NT2/D1 (cell line): ENCODE measurements at regions not wholly inside any gene's neighbourhood (a gene's known extent, or its start where the extent isn't known, plus 50 kb on each side); places are given as distances from the start of the nearest gene placed in this dataset.

ENCODE experiments used
- DNase-seq: peaks from one replicate; pipeline ENCODE4 v3.0.0-alpha.2; 2011; ENCODE audit warnings: low read depth, low spot score
- H3K27me3 ChIP-seq: 2 replicates; pipeline ENCODE4 v1.6.0; 2011; ENCODE audit warnings: mild to moderate bottlenecking; ENCODE audit not compliant: insufficient read length, insufficient read depth
- H3K36me3 ChIP-seq: 2 replicates; pipeline ENCODE4 v1.6.1; 2011; ENCODE audit warnings: mild to moderate bottlenecking, low read length, mixed read lengths; ENCODE audit not compliant: insufficient read depth, insufficient read length
- H3K4me1 ChIP-seq: 2 replicates; pipeline ENCODE4 v1.5.1; 2011; ENCODE audit not compliant: insufficient read depth, insufficient read length
- H3K4me3 ChIP-seq: 2 replicates; pipeline ENCODE4 v1.5.1; 2011; ENCODE audit warnings: low read depth; ENCODE audit not compliant: insufficient read length
- H3K9ac ChIP-seq: 2 replicates; pipeline ENCODE4 v1.6.0; 2011; ENCODE audit warnings: low read depth; ENCODE audit not compliant: insufficient read length
- H3K9me3 ChIP-seq: 2 replicates; pipeline ENCODE4 v1.5.1; 2011; ENCODE audit warnings: mild to moderate bottlenecking, low read length; ENCODE audit not compliant: insufficient read depth
- SUZ12 ChIP-seq: IDR thresholded peaks from 2 replicates; pipeline ENCODE4 v1.6.1; 2011; ENCODE audit not compliant: insufficient read length, insufficient read depth; ENCODE audit errors: extremely low read depth
- YY1 ChIP-seq: IDR thresholded peaks from 2 replicates; pipeline ENCODE4 v1.6.1; 2011; ENCODE audit not compliant: insufficient read length, insufficient read depth
- ZNF274 ChIP-seq: IDR thresholded peaks from 2 replicates; pipeline ENCODE4 v1.6.1; 2011; ENCODE audit warnings: mild to moderate bottlenecking, low read depth, low read length

DNA sequence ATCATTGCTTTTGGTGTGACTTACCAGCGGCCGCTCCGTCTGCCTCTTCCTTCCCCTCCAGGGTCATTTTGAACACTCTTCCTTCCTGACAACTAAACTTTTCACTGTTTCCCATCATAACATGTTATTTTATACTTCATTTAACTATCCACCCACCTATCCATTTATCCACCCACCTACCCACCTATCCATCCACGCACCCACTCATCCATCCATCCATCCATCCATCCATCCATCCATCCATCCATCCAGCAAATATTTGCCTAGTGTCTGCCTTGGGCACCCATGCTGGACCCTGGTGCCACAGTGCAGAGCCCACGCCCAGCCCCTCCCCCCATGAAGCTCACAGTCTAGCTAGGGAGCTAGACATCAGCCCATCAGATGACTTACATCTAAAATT is 254.9 kb downstream of the TLE3 start:
- H3K27me3 ChIP-seq, result no peaks in the 10 kb centered on the region

DNA sequence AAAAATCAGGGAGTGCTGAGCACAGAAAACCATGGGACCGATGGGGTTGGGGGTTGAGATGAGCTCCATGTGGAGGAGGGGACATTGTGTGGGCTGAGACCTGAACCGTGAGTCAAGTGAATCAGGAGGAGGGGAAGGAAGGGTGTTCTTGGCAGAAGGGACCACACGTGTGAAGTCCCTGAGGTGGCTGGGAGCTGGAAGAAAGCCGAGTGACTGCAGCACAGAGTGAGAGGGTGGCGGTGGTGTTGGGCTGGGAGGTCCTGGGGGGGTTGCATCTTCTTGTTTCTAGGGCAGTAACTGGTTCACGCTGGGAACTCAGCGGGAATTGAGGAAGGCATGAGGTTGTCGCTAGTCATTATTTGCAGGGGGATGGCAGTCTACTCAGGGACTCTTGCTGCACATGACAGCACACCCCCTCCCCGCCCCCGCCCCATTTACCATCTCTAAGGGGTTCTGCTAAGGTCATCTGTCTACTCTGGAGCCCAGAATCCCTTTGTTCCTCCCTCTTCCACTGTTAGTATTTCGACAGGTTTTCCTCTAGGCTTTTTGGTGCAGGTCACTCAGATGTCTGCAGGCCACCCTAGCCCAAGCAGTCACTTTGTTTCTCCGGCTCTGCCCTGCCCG is 254.3 kb downstream of the TLE3 start:
- Histone ChIP-seq H3K4me3 (no peak overlapping the region), H3K9ac (no peak overlapping the region), H3K9me3 (no peaks in the 10 kb centered on the region), H3K4me1 (no peaks in the 10 kb centered on the region), H3K27me3 (no peaks in the 10 kb centered on the region), H3K36me3 (no peaks in the 10 kb centered on the region)
- no peak for DNase-seq
- TF ChIP-seq SUZ12, result no peak
- TF ChIP-seq ZNF274, result no peak
- TF ChIP-seq YY1, result no peak

More for the DNA sequence above, 254.9 kb downstream of the TLE3 start:
- no peak overlapping the region for H3K4me3 ChIP-seq
- peaks cover 1% of the 10 kb centered on the region for H3K4me1 ChIP-seq
- no peaks in the 10 kb centered on the region for H3K36me3 ChIP-seq
- no peak overlapping the region for H3K9ac ChIP-seq
- no peak for DNase-seq
- H3K9me3 ChIP-seq, result no peaks in the 10 kb centered on the region
- TF ChIP-seq YY1, result no peak
- no peak for TF ChIP-seq SUZ12
- TF ChIP-seq ZNF274, result no peak

DNA sequence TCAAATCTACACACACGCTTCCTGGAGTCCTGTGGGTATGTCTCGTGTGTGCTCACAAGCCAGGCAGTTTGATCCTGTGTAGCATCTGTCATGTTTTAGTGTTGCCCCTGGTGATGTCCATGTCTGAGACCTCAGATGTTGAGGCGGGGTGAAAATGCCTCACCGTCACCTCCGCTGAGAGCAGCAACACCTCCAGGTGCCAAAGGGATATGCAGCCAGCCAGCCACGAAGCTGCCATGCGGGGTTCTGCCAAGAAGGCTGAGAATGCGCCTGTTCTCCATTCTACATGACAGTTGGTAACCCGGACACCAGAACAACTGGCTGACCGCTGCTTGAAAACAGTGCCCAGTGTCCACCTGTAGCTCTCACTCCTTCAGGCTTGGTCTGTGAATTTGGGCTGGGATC is 253.8 kb downstream of the TLE3 start:
- Histone ChIP-seq H3K4me3 (no peak overlapping the region), H3K27me3 (no peaks in the 10 kb centered on the region), H3K4me1 (no peaks in the 10 kb centered on the region), H3K36me3 (no peaks in the 10 kb centered on the region), H3K9ac (no peak overlapping the region), H3K9me3 (no peaks in the 10 kb centered on the region)
- no peak for DNase-seq
- no peak for TF ChIP-seq YY1
- TF ChIP-seq SUZ12, result no peak
- TF ChIP-seq ZNF274, result no peak

DNA sequence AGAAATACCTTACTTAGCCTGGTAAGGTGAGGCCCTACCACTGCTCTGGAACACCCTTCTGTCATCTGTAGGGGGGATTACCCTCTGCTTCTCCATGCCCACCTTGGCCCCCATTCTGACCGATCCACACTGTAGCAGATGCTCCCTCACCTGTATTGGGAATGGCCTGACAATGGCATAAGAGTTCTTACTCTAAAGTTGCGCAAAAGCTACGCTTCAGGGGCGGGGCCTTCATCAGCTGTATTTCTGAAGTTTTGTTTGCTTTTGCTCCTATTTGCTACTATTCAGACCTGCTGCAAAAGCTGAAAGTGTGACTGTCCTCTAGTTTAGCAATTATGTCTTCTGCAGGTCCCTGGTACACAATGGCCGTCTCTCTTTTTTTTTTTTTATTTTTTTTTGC is 252.6 kb downstream of the TLE3 start:
- Histone ChIP-seq H3K4me3 (no peak overlapping the region), H3K9me3 (no peaks in the 10 kb centered on the region), H3K9ac (no peak overlapping the region), H3K4me1 (no peaks in the 10 kb centered on the region), H3K27me3 (no peaks in the 10 kb centered on the region), H3K36me3 (no peaks in the 10 kb centered on the region)
- no peak for TF ChIP-seq ZNF274
- TF ChIP-seq SUZ12, result no peak
- no peak for TF ChIP-seq YY1
- DNase-seq, result no peak

DNA sequence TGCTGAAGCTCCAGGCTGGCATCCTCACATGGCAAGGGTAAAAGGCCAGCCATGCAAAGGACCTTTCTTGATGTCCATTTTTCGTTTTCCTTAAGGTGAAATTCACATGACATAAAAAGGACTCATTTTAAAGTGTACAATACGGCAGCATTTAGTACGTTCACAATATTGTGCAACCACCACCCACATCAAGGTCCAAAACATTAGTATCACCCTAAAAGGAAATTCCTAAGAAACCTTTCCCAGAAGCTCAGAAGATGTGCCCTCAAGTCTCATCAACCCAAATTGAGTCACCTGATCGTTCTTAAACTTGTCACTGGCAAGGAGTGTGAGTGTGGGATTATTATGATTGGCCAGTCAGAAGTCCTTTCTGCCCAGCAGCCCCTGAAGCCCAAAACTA is 250.1 kb downstream of the TLE3 start:
- no peak for DNase-seq
- Histone ChIP-seq H3K9me3 (no peaks in the 10 kb centered on the region), H3K36me3 (no peaks in the 10 kb centered on the region), H3K4me1 (peaks cover 4% of the 10 kb centered on the region), H3K27me3 (no peaks in the 10 kb centered on the region), H3K4me3 (no peak overlapping the region), H3K9ac (no peak overlapping the region)
- TF ChIP-seq YY1 (no peak), SUZ12 (no peak), ZNF274 (no peak)

DNA sequence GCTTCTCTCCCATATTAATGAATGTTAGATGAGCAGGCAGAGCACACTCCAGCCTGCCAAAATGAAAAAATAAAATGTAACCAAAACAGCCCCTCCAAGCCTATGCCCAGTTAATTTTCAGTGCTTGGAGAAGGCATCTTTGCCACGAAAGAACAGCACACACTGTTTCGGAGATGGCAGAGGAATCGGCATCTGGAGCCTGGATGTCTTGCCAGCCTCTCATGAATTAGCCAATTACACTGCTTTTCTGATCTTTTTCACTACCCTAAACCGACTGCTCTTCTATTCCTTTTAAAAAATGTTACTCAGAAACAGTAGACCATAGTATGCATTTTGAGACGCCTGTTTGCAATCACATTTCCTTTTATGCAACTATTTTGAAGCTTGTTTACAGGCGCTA is 249.6 kb downstream of the TLE3 start:
- Histone ChIP-seq H3K36me3 (no peaks in the 10 kb centered on the region), H3K4me1 (peaks cover 6% of the 10 kb centered on the region), H3K27me3 (no peaks in the 10 kb centered on the region), H3K4me3 (no peak overlapping the region), H3K9me3 (no peaks in the 10 kb centered on the region), H3K9ac (no peak overlapping the region)
- no peak for DNase-seq
- no peak for TF ChIP-seq SUZ12
- no peak for TF ChIP-seq YY1
- no peak for TF ChIP-seq ZNF274

DNA sequence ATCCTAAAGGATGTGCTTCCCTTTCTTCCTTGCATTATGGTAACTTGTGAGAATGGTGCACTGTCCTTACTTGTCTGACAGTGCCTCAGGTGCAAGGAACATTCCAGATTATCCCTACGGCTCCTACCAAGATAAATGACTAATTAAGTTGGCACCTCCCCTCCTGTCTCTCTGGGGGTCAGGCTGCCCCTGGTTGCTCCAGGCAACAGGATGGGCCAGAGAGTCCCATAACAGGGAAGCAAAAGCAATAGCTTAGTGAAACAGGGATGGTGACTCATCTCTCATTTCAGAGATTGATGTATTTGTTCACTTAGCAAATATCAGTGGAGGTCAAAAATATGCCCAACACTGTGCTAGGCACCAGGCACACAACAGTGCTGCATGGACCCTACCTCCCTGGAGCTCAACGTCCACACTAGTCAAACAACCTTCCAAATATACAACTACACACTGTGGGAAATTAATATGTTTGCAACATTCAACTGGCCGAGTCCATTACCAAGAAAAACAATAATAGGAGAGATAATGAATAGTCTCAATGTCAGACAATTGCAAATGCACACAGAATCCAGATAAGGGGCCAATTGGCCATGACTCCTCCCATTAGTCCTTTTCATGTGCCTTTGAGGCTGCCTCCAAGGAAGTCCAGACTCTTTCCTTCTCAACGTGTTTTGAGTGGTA is 249.0 kb downstream of the TLE3 start:
- no peak for DNase-seq
- no peaks in the 10 kb centered on the region for H3K27me3 ChIP-seq
- no peak for TF ChIP-seq ZNF274
- TF ChIP-seq YY1, result no peak
- TF ChIP-seq SUZ12, result no peak

More for the DNA sequence above, 249.0 kb downstream of the TLE3 start:
- peaks cover 11% of the 10 kb centered on the region for H3K4me1 ChIP-seq
- no peak overlapping the region for H3K4me3 ChIP-seq
- no peaks in the 10 kb centered on the region for H3K9me3 ChIP-seq
- H3K9ac ChIP-seq, result no peak overlapping the region
- H3K36me3 ChIP-seq, result no peaks in the 10 kb centered on the region
